Fibroblast of lung (primary cell): ENCODE measurements at regions not wholly inside any gene's neighbourhood (a gene's known extent, or its start where the extent isn't known, plus 50 kb on each side); places are given as distances from the start of the nearest gene placed in this dataset.

Experiments
- DNase-seq, 2 donors: peaks; one replicate each; pipeline versions ENCODE4 v3.0.0 to v3.0.0-alpha.2; 2010; ENCODE audit warnings: low read depth in 2 of 2
- H2AFZ ChIP-seq: 2 replicates; pipeline ENCODE4 v1.5.1; 2012; ENCODE audit warnings: low read length, control low read depth, inconsistent platforms
- H3K27ac ChIP-seq: 2 replicates; pipeline ENCODE4 v1.5.1; 2011; ENCODE audit warnings: low read length, control low read depth; ENCODE audit not compliant: insufficient read depth
- H3K27me3 ChIP-seq: 2 replicates; pipeline ENCODE4 v1.5.1; 2011; ENCODE audit warnings: mild to moderate bottlenecking, low read length; ENCODE audit not compliant: control insufficient read depth, insufficient read depth
- H3K36me3 ChIP-seq: 2 replicates; pipeline ENCODE4 v1.5.1; 2011; ENCODE audit warnings: low read length; ENCODE audit not compliant: control insufficient read depth, insufficient read depth
- H3K4me1 ChIP-seq: 2 replicates; pipeline ENCODE4 v1.5.1; 2011; ENCODE audit warnings: low read length; ENCODE audit not compliant: control insufficient read depth, insufficient read depth; ENCODE audit errors: extremely low read depth
- H3K4me2 ChIP-seq: 2 replicates; pipeline ENCODE4 v1.5.1; 2011; ENCODE audit warnings: low read length, control low read depth; ENCODE audit not compliant: insufficient read depth; ENCODE audit errors: extremely low read depth
- H3K4me3 ChIP-seq, 4 experiments: fragments of 200-600 bp in 1 of 4; sonication (generic) in 1 of 4; replicated peaks in 1 of 4; 2 replicates each; pipeline ENCODE4 v1.5.1; 2011 to 2016; ENCODE audit warnings: low read length in 4 of 4, low read depth in 3 of 4, mild to moderate bottlenecking in 3 of 4, control low read depth in 2 of 4, inconsistent platforms in 1 of 4, mixed read lengths in 1 of 4; ENCODE audit not compliant: insufficient read depth in 1 of 4; ENCODE audit errors: control extremely low read depth in 1 of 4
- H3K79me2 ChIP-seq: 2 replicates; pipeline ENCODE4 v1.5.1; 2012; ENCODE audit warnings: mild to moderate bottlenecking, low read length, inconsistent platforms; ENCODE audit not compliant: control insufficient read depth, insufficient read depth
- H3K9ac ChIP-seq: 2 replicates; pipeline ENCODE4 v1.5.1; 2011; ENCODE audit warnings: mild to moderate bottlenecking, low read length, control low read depth; ENCODE audit not compliant: insufficient read depth
- H3K9me3 ChIP-seq: 2 replicates; pipeline ENCODE4 v1.5.1; 2012; ENCODE audit warnings: low read depth, low read length; ENCODE audit not compliant: control insufficient read depth, insufficient read depth
- H4K20me1 ChIP-seq: 2 replicates; pipeline ENCODE4 v1.5.1; 2011; ENCODE audit warnings: low read length; ENCODE audit not compliant: control insufficient read depth, insufficient read depth; ENCODE audit errors: extremely low read depth
- CTCF ChIP-seq, 2 donors: IDR thresholded peaks in 1 of 2; conservative IDR thresholded peaks in 1 of 2; 1 replicate in 1 of 2; 2 replicates in 1 of 2; pipeline ENCODE4 v1.5.1; 2011 to 2012; ENCODE audit warnings: low read length in 2 of 2, control low read depth in 1 of 2, inconsistent platforms in 1 of 2, low read depth in 1 of 2, mild to moderate bottlenecking in 1 of 2
- EZH2 ChIP-seq: IDR thresholded peaks from 2 replicates; pipeline ENCODE4 v1.5.1; 2012; ENCODE audit warnings: low read length, control low read depth, mild to moderate bottlenecking; ENCODE audit errors: missing control alignments

GRCh38 chr3:73945541-73945940 lies 320.8 kb upstream of the PDZRN3 start:
- no peaks in the 10 kb centered on the region for H3K79me2 ChIP-seq
- no peak for DNase-seq
- no peaks in the 10 kb centered on the region for H4K20me1 ChIP-seq

GRCh38 chr3:73939985-73940384 lies 315.2 kb upstream of the PDZRN3 start:
- TF ChIP-seq CTCF (conservative IDR thresholded peaks at IDR 0.05 in 1 of 2, IDR thresholded peaks at IDR 0.05 in 1 of 2; ENCODE audit: low read depth in 1 of 2, low read length in 2 of 2) (no peak), EZH2 (no peak)
- no peaks in the 10 kb centered on the region for H3K27me3 ChIP-seq
- no peak overlapping the region for H2AFZ ChIP-seq
- H3K9me3 ChIP-seq = no peaks in the 10 kb centered on the region
- H4K20me1 ChIP-seq = no peaks in the 10 kb centered on the region
- no peaks in the 10 kb centered on the region for H3K4me1 ChIP-seq
- no peak overlapping the region for H3K4me2 ChIP-seq
- H3K36me3 ChIP-seq = no peaks in the 10 kb centered on the region
- no peak for DNase-seq
- no peak overlapping the region for H3K9ac ChIP-seq
- H3K79me2 ChIP-seq = no peaks in the 10 kb centered on the region
- H3K27ac ChIP-seq = no peak overlapping the region
- no peak overlapping the region for H3K4me3 ChIP-seq

More at GRCh38 chr3:73945541-73945940, 320.8 kb upstream of the PDZRN3 start:
- Histone ChIP-seq H3K27ac (no peak overlapping the region), H3K4me1 (no peaks in the 10 kb centered on the region), H3K9me3 (no peaks in the 10 kb centered on the region), H3K36me3 (no peaks in the 10 kb centered on the region), H3K9ac (no peak overlapping the region), H3K4me3 (no peak overlapping the region), H3K27me3 (no peaks in the 10 kb centered on the region), H3K4me2 (no peak overlapping the region), H2AFZ (no peak overlapping the region)
- TF ChIP-seq EZH2 = no peak
- no peak for TF ChIP-seq CTCF (conservative IDR thresholded peaks at IDR 0.05 in 1 of 2, IDR thresholded peaks at IDR 0.05 in 1 of 2; ENCODE audit: low read depth in 1 of 2, low read length in 2 of 2)

GRCh38 chr3:73933585-73933984 lies 308.8 kb upstream of the PDZRN3 start:
- Histone ChIP-seq H3K79me2 (no peaks in the 10 kb centered on the region), H3K9ac (no peak overlapping the region), H2AFZ (no peak overlapping the region), H3K27me3 (no peaks in the 10 kb centered on the region), H3K27ac (no peak overlapping the region), H3K4me2 (no peak overlapping the region), H3K4me1 (no peaks in the 10 kb centered on the region), H3K9me3 (no peaks in the 10 kb centered on the region), H3K4me3 (no peak overlapping the region), H3K36me3 (no peaks in the 10 kb centered on the region), H4K20me1 (no peaks in the 10 kb centered on the region)
- TF ChIP-seq CTCF (conservative IDR thresholded peaks at IDR 0.05 in 1 of 2, IDR thresholded peaks at IDR 0.05 in 1 of 2; ENCODE audit: low read depth in 1 of 2, low read length in 2 of 2) (no peak), EZH2 (no peak)
- no peak for DNase-seq
